PC-3 (cell line): ENCODE measurements at regions not wholly inside any gene's neighbourhood (a gene's known extent, or its start where the extent isn't known, plus 50 kb on each side); places are given as distances from the start of the nearest gene placed in this dataset.

Source experiments
- EZH2 ChIP-seq: fragments of 300-600 bp; sonication (generic); IDR thresholded peaks from one replicate; pipeline ENCODE4 v1.6.1; 2017; ENCODE audit warnings: antibody characterized with exemption, mild to moderate bottlenecking, low read length; ENCODE audit not compliant: unreplicated experiment
- TF ChIP-seq, protein P1 (sequence below): fragments of 300-600 bp; sonication (generic); conservative IDR thresholded peaks from 2 replicates; pipeline ENCODE4 v1.5.1; 2017; ENCODE audit warnings: antibody characterized with exemption, low read depth, mild to moderate bottlenecking, low read length

GRCh38 chrX:95040104-95040503 lies 1366.1 kb downstream of the FAM133A start:
- TF ChIP-seq, protein P1, sequence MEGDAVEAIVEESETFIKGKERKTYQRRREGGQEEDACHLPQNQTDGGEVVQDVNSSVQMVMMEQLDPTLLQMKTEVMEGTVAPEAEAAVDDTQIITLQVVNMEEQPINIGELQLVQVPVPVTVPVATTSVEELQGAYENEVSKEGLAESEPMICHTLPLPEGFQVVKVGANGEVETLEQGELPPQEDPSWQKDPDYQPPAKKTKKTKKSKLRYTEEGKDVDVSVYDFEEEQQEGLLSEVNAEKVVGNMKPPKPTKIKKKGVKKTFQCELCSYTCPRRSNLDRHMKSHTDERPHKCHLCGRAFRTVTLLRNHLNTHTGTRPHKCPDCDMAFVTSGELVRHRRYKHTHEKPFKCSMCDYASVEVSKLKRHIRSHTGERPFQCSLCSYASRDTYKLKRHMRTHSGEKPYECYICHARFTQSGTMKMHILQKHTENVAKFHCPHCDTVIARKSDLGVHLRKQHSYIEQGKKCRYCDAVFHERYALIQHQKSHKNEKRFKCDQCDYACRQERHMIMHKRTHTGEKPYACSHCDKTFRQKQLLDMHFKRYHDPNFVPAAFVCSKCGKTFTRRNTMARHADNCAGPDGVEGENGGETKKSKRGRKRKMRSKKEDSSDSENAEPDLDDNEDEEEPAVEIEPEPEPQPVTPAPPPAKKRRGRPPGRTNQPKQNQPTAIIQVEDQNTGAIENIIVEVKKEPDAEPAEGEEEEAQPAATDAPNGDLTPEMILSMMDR = no peak
- TF ChIP-seq EZH2 = no peak
